ENCODE measurements at regions not wholly inside any gene's neighbourhood (a gene's known extent, or its start where the extent isn't known, plus 50 kb on each side); places are given as distances from the start of the nearest gene placed in this dataset.
"Not testable (repeated sequence)": the region's sequence is repeated elsewhere in the genome, so short reads cannot be mapped to it uniquely, and the experiment has no call there.

DNA sequence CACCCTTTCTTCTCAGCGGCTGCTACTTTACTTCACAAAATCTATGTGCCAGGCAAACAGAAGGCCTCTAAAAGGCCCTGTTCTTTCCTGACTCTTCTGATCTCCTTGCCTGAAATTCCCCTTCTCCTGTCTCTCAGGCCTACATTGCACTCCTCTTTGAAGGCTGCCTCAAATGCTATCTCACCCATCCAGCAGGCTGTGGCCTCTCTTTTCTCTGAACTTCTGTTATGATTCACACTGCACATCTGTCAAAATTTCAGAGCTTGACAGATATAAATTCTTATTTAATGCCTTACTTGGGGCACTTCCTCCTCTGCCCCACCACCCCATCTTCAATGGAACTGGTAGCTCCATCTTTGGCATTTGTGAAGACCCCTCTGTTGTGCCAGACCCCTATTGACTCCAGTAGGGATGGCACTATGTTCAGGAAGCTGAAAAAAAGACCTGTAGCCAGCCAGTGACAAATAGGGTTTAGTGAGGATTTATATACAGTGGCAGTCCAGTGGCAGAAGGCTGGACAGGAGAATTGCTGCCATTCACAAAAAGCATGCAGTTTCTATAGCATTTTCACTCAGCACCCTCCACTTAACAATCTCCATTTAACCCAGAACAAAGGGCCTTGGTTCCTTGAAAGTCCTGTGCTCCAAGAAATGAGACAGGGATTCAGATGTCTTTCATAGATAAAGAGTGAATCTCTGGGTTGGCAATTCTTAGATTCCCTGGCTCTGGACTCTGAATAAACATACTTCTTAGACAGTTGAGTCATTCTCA, 415.8 kb upstream of the GRM7 start:
- DNase-seq (ENCODE audit: low spot score): no peak
- in situ Hi-C loops (cut with HindIII; ENCODE audit: low sequenced_read_pairs): no loop called here

DNA sequence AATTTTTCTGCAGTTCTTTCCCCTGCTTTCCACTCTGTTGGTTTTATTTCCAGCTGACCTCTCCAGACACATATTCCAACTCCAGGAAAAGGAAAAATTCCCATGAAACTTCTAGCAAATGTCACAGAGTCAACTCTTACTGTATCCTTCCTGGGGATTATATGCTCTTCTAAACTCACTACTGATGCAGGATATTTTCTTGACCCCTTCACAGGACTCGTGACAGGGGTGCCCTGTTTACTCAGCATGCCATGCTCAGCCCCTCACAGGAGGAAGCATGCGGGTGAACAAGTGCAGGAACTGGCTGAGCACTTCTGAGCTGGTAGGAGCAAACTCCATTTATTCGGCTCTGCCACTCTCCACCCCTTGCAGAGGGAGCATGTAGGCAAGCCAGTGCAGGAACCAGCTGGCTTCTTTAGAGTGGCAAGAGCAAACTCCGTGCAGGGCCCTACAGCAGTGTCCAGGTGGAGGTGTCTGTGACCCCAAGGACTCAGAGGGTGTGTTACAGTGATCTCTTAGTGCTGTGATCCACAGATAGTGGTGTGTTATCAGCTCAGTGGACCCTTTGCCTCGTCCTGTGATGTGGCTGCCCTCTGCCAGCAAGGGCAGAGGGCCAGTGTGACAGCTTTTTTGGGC, 413.6 kb upstream of the GRM7 start:
- in situ Hi-C loops (cut with HindIII; ENCODE audit: low sequenced_read_pairs): no loop called here
- DNase-seq (ENCODE audit: low spot score): no peak

DNA sequence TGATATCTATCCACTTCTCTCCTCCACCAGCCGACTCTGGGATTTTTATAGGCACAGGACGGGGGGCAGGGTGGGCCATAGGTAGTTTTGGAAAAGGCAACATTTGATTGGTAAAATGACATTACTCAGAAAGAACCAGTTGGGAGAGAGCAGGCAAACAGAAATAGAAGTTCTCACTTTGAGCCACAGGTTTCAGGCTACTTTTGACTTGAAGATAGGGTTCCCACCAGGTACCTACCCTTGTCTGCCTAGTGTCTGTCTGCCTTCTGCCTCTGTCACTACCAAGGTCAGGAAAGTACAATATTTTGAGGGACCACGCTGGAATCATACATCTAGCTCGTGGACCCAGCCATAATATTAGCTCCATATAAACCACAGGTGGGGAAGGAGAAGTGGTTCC, 412.9 kb upstream of the GRM7 start:
- in situ Hi-C loops (cut with HindIII; ENCODE audit: low sequenced_read_pairs): no loop called here
- DNase-seq (ENCODE audit: low spot score): no peak

DNA sequence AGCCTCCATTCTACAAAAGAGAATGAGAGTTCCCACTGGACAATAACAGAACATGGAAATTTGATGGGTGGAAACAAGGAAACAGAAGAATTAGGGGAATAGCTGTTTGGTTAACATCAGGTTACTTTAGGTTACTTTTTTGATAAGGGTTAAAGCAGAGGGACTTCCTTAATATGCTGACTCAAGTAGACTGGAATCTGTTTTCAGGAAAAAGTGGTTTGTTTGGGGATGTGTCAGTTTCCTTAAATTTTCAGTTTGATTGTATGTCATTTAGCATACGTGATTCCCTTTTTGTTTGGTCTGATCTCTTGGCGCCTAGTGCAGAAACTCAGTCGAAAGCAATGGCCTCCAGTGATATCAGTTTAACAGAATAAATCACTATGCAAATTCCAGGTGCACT, 411.8 kb upstream of the GRM7 start:
- DNase-seq (ENCODE audit: low spot score): no peak
- in situ Hi-C loops (cut with HindIII; ENCODE audit: low sequenced_read_pairs): no loop called here

DNA sequence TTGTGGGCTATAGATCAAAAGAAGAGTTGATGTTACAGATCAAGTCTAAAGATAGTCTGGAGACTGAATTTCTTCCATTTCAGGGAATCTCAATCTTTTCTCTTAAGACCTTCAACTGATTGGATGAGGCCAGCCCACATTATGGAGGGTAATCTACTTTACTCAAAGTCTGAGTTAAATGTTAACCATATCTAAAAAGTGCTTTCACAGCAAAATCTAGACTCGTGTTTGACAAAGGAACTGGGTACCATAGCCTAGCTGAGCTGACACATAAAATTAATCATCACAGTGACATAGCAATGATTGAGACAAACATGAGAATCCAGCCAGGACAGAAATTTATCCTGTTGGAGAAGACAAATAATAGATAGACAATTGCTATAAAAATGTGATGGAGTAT, 407.9 kb upstream of the GRM7 start:
- in situ Hi-C loops (cut with HindIII; ENCODE audit: low sequenced_read_pairs): no loop called here
- DNase-seq (ENCODE audit: low spot score): no peak

DNA sequence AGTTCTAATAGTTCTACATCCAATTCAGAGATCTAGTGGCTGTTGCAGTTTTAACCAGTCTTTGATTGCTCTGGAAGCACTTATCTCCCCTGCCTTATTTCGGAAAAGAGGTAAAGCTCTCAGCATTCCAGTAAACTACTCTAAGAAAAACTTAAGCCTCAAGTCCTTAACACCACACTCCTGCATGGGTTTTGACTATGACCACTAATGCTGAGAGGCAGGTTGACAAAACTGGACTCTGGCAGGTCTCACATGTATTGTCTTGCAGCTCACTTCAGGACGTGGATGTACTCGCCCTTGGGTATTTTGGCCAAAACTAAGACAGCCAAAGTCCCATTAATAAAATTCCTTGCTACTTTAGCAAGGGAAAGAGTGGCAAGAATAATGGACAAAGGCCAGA, 405.9 kb upstream of the GRM7 start:
- in situ Hi-C loops (cut with HindIII; ENCODE audit: low sequenced_read_pairs): no loop called here
- DNase-seq (ENCODE audit: low spot score): no peak

DNA sequence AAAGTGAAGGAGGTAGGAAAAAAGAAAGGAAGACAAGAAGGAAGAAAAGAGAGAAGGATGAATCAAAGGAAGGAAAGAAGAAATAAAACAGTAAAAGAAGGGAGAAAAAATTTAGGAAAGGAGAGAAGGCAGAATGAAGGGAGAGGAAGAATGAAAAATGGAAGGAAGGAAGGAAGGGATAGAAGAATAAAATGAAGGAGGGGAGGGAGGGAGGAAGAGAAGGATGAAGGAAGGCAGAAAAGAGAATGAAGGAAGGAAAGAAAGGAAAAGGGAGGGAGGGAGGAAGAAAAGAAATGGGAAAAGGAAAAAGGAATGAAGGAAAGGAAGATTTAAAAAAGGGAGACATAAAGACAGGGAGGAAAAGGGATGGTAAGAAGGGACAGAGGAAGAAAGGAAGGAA, 393.7 kb upstream of the GRM7 start:
- no peak for DNase-seq (ENCODE audit: low spot score)
- in situ Hi-C loops (cut with HindIII; ENCODE audit: low sequenced_read_pairs): no loop called here

DNA sequence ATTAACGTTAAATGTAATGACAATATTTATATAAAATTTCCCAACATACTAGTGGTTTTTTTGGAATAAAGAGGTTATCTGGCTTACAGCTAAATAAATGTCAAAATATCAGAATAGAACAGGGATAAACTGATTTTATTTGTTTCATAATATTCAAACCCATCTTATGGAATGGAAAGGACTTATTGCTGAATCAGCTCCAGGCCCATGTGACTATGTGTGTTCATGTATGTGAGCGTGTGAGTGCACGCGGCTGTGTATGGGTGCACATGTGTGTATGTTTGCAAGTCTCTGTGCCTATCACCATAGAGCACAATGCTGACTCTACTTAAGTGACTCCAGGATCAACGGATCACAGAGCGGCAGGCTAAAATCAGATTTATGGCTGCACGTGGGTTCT, 392.3 kb upstream of the GRM7 start:
- in situ Hi-C loops (cut with HindIII; ENCODE audit: low sequenced_read_pairs): no loop called here
- DNase-seq (ENCODE audit: low spot score): no peak

DNA sequence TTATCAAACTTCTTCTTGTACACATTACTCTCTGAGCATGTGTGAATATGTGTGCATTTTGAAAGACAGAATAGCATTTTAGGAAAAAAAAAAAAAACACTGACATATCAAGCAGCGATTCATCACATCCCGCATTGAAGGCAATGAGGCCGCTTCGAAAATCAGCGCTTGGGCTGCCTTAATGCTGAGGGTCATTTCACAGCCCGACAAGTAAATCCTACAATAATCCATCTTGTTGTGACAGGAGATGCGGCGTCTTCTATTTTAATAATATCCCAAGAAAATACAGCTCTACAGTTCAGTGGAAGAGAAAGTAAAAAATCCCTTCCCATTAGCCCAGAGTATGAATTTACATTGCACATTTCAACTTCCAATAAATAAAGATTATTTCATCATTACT, 389.2 kb upstream of the GRM7 start:
- DNase-seq (ENCODE audit: low spot score): no peak
- in situ Hi-C loops (cut with HindIII; ENCODE audit: low sequenced_read_pairs): no loop called here

DNA sequence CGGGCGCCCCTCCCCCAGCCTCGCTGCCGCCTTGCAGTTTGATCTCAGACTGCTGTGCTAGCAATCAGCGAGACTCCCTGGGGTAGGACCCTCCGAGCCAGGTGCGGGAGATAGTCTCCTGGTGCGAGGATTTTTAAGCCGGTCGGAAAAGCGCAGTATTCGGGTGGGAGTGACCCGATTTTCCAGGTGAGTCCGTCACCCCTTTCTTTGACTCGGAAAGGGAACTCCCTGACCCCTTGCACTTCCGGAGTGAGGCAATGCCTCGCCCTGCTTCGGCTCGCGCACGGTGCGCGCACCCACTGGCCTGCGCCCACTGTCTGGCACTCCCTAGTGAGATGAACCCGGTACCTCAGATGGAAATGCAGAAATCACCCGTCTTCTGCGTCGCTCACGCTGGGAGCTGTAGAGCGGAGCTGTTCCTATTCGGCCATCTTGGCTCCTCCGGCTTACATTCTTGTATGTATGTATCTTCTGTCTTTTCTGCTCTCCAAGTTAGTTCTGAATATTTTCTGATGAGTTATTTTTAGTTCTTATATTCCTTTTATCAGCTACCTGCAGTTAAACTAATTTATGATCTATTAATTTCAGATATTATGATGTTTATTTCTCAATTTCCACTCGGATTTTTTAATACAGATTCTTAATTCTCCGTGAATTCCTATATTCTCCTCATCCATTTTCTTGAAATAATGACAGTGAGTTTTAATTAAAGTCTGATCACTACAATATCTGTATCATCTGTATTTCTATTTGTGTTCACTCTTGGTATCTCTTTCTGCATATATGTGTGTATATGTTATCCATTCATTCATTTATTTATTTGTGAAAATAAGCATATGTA, 370.2 kb upstream of the GRM7 start:
- in situ Hi-C loops (cut with HindIII; ENCODE audit: low sequenced_read_pairs); DNase-seq (ENCODE audit: low spot score): not testable (repeated sequence)

DNA sequence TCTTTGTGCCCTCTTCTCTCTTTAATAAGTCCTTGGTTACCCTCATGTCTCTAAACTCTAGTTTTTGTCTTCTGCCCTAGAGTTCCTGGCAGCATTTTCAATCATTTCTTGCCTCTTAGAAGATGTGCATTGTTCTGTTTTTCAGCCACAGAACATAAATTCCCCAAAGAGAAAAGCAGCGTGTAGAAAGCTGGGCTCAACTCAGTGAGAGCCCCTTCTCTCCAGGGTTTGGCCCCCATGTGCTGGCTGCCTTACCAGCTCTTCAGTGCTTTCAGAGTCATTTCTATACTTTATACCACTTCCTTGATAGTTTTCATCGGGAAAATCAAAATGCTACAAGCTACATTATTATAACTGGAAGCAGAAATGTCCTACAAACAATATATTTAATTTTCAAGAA, 369.1 kb upstream of the GRM7 start:
- in situ Hi-C loops (cut with HindIII; ENCODE audit: low sequenced_read_pairs): no loop called here
- no peak for DNase-seq (ENCODE audit: low spot score)

DNA sequence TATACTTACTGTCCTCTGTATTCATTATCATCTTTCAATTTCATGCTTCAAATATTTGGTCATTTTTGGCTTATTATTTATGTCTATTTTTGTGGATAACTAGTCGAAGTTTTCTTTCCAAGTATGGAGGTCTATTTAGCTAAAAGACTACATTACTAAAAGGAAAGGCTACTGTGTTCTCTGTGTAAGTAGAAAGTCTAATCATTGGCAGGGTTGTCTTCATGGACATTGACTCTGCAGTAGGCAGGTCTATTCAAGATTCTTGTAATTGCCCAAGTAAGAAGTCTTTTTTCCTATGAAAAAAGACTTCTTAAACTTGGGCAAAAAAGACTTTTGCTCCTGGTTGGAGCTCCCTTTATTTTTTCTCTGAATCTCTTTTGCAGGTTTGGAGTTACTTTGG, 368.6 kb upstream of the GRM7 start:
- in situ Hi-C loops (cut with HindIII; ENCODE audit: low sequenced_read_pairs): no loop called here

DNA sequence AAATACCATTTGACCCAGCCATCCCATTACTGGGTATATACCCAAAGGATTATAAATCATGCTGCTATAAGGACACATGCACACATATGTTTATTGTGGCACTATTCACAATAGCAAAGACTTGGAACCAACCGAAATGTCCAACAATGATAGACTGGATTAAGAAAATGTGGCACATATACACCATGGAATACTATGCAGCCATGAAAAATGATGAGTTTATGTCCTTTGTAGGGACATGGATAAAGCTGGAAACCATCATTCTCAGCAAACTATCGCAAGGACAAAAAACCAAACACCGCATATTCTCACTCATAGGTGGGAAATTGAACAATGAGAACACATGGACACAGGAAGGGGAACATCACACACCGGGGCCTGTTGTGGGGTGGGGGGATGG, 362.0 kb upstream of the GRM7 start:
- DNase-seq (ENCODE audit: low spot score); in situ Hi-C loops (cut with HindIII; ENCODE audit: low sequenced_read_pairs): not testable (repeated sequence)

More for the DNA sequence above, 368.6 kb upstream of the GRM7 start:
- no peak for DNase-seq (ENCODE audit: low spot score)

DNA sequence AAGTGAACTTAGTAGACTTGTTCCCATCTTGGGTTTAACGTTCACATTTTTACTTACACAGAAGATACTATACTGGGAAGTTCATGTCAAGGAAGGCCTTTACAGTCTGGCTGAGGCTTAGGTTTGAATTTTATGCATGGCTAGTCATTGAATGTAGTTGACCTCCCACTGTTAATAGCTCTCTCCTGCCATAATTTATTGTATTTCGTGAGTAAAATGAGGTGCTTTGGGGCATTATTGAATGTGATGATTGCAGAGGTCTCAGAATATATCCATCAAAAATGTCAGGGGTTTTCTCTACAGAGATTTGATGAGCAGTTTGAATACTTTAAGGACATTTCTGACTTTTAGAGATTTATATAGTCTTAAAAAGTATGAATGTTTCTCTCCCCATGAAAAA, 356.6 kb upstream of the GRM7 start:
- in situ Hi-C loops (cut with HindIII; ENCODE audit: low sequenced_read_pairs): no loop called here
- DNase-seq (ENCODE audit: low spot score): no peak

DNA sequence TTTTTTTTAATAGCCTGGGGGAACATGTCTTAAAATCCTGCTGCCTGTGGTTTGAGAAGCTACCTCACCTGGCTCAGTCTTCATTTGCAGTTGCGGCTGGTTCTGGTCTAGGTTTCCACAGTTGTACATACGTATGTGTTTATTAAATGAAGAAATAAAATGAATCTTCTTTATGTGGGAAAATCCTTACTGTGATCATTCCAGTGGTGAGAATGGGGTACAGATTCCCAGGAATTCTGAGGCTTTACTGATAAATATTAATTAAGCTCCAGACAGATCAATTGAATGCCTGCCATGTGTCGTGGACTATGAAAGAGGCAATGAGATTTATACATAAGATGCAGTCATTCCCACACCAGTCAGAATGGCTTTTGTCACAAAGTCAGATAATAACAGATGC, 356.1 kb upstream of the GRM7 start:
- no peak for DNase-seq (ENCODE audit: low spot score)
- in situ Hi-C loops (cut with HindIII; ENCODE audit: low sequenced_read_pairs): no loop called here

DNA sequence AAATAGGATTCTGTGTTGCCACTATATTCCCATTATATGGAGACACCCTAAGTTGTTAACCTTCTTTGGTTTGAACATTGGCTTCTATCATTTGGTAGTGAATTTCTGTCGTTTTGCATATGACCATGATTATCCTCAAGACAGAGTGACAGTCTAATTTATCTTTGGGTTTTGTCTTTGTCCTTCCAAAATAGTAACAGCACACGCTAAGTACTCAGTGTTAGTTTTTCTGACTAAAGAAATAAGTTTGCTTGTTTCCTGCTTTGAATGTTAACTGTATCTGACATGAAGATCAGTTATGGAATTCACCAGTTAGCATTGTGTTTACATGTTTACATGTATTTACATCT, 352.5 kb upstream of the GRM7 start:
- DNase-seq (ENCODE audit: low spot score): no peak
- in situ Hi-C loops (cut with HindIII; ENCODE audit: low sequenced_read_pairs): no loop called here

DNA sequence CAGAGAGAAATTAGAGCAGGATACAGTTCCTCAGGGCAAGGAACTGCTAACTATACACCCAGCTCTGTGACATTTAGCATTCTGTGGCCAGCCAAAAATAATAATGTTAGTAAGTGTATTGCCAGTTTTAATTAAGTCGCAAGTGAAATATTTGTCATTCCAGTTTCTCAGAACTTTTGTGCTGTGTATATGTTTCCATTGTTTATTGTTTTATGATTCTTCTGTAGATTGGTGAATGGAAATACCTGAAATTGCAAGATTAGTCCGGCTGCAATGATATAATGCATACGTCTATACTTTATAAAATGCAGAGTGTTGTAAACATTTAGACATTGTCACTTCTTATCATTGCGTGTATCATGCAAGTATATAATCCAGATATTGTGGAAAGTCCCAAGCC, 351.3 kb upstream of the GRM7 start:
- no peak for DNase-seq (ENCODE audit: low spot score)
- in situ Hi-C loops (cut with HindIII; ENCODE audit: low sequenced_read_pairs): no loop called here

DNA sequence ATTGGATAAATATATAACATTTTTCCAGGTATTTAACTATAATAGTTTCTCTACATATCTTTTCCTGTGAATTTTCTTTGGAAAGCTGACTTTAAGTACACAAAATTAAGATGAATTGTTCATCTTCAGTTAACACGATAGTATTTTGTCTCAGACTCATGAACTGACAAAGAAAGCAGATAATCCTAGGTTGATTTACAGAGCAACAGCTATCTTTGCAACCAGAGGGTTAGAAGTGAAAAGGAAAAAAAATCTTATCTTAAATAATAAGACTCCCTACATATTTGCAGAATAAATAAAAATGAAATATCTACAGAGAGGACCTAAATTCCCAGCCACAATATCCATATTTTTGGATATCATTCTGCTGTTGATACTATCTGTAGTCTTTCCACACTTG, 350.2 kb upstream of the GRM7 start:
- in situ Hi-C loops (cut with HindIII; ENCODE audit: low sequenced_read_pairs): no loop called here

DNA sequence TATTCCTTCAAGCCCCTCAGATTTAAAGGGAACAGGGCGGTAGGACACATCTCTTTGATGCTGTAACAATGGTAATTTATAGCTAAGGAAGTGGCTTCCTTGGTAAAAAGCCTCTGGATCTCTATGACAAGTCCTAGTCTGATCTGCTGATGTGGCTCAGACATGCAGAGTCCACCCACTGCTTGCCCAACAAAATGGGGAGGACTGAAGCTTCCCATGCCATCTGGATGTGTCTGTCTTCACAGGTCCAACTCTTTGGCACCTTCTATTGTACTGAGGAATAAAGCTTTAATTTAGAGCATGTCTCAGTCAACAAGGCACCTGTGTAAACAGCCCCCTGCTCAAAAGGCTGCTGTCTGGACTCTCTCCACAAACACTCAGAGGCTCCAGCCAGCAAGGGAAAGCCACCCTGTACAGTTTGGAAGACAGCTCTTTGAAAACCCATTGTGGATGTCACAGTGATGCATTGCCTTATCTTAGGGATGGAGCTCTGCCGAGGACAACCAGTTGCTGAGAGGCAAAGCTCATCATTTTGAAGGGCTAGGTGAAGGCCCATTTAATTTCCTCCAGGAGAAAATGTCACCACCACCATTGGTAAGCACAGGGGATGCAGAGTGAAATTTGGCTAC, 348.6 kb upstream of the GRM7 start:
- in situ Hi-C loops (cut with HindIII; ENCODE audit: low sequenced_read_pairs): no loop called here
- DNase-seq (ENCODE audit: low spot score): no peak

More for the DNA sequence above, 350.2 kb upstream of the GRM7 start:
- DNase-seq (ENCODE audit: low spot score): no peak

DNA sequence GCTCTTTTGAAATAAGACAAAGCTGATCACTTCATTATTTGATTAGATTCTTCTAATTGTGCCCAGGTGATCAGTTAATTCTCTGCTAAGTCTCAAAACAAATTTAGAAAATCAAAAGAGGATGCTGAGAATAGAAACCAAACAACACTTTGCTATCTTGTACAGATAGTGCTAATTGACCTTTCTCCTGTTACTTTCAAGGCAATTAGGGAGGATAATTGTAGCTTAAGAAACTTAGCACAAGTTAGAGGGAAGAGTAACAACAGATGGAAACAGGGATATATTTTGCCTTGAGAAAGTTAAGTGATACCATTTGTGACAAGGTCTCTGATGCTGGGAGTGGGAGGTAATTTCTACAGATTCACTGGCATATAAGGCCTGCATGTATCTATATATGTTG, 344.8 kb upstream of the GRM7 start:
- in situ Hi-C loops (cut with HindIII; ENCODE audit: low sequenced_read_pairs): no loop called here
- DNase-seq (ENCODE audit: low spot score): no peak

All from G401 (cell line).